H1 (cell line): ENCODE measurements at regions not wholly inside any gene's neighbourhood (a gene's known extent, or its start where the extent isn't known, plus 50 kb on each side); places are given as distances from the start of the nearest gene placed in this dataset.

Experiments
- CTCF ChIA-PET: fragments of 300-600 bp; sonication (Branson Sonifier 250); formaldehyde crosslinking; loops from one replicate; lab custom pipeline; 2021; ENCODE audit not compliant: partially characterized antibody; lab: Charles Lee
- POLR2A ChIA-PET: fragments of 300-600 bp; sonication (Branson Sonifier 250); formaldehyde crosslinking; loops from one replicate; lab custom pipeline; 2021; ENCODE audit warnings: inconsistent platforms; ENCODE audit not compliant: partially characterized antibody; lab: Charles Lee
- DNase-seq, 2 experiments: peaks; one replicate each; pipeline versions ENCODE4 v3.0.0 to v3.0.0-alpha.2; 2010 to 2022; ENCODE audit warnings: low spot score in 2 of 2, low read depth in 1 of 2, mixed read lengths in 1 of 2
- FAIRE-seq: peaks from 2 replicates; lab custom pipeline; 2011; peaks lifted over from hg19 to GRCh38; lab: Jason Lieb, UNC
- H2AFZ ChIP-seq: 2 replicates; pipeline ENCODE4 v1.8.1; 2012; ENCODE audit warnings: low read length, inconsistent platforms
- H2AK5ac ChIP-seq: 2 replicates; pipeline ENCODE4 v1.6.1; 2013; ENCODE audit warnings: low read depth, low read length
- H2BK120ac ChIP-seq: replicated peaks from 2 replicates; pipeline ENCODE3; 2013; ENCODE audit warnings: low read depth, low read length, inconsistent platforms
- H2BK12ac ChIP-seq: 2 replicates; pipeline ENCODE4 v1.6.1; 2013; ENCODE audit warnings: low read depth, low read length
- H2BK15ac ChIP-seq: 2 replicates; pipeline ENCODE4 v1.6.1; 2013; ENCODE audit warnings: low read length
- H2BK20ac ChIP-seq: 2 replicates; pipeline ENCODE4 v1.6.1; 2013; ENCODE audit warnings: low read length
- H2BK5ac ChIP-seq: 2 replicates; pipeline ENCODE4 v1.6.1; 2013; ENCODE audit warnings: low read depth, low read length
- H3K14ac ChIP-seq: 2 replicates; pipeline ENCODE4 v1.6.1; 2013; ENCODE audit warnings: inconsistent platforms; ENCODE audit not compliant: insufficient read length
- H3K18ac ChIP-seq: 2 replicates; pipeline ENCODE4 v1.6.1; 2013; ENCODE audit warnings: low read length; ENCODE audit errors: extremely low read depth
- H3K23ac ChIP-seq: 2 replicates; pipeline ENCODE4 v1.6.1; 2013; ENCODE audit warnings: inconsistent platforms; ENCODE audit not compliant: insufficient read length
- H3K23me2 ChIP-seq: 2 replicates; pipeline ENCODE4 v1.6.1; 2013; ENCODE audit warnings: low read depth, low read length
- H3K27ac ChIP-seq: 2 replicates; pipeline ENCODE4 v1.6.1; 2011; ENCODE audit warnings: low read depth, low read length, inconsistent platforms
- H3K27me3 ChIP-seq, 4 experiments: replicated peaks in 1 of 4; 1 replicate in 1 of 4; 2 replicates in 3 of 4; pipeline versions ENCODE4 v1.6.1 to v1.8.1; 2011 to 2013; ENCODE audit warnings: low read length in 3 of 4, mild to moderate bottlenecking in 3 of 4, inconsistent platforms in 2 of 4, mixed read lengths in 2 of 4, moderate library complexity in 1 of 4; ENCODE audit not compliant: control insufficient read depth in 3 of 4, insufficient read depth in 3 of 4; ENCODE audit errors: extremely low read depth in 1 of 4
- H3K36me3 ChIP-seq, 4 experiments: 2 replicates each; pipeline versions ENCODE4 v1.6.1 to v1.8.1; 2011 to 2013; ENCODE audit warnings: mild to moderate bottlenecking in 4 of 4, low read length in 3 of 4, moderate library complexity in 2 of 4, control low read depth in 1 of 4, inconsistent platforms in 1 of 4; ENCODE audit not compliant: insufficient read depth in 4 of 4, control insufficient read depth in 2 of 4
- H3K4ac ChIP-seq: replicated peaks from 2 replicates; pipeline ENCODE3; 2013; ENCODE audit warnings: low read length, low read depth, mixed read lengths, inconsistent platforms; ENCODE audit not compliant: insufficient read length
- H3K4me1 ChIP-seq, 4 experiments: replicated peaks in 1 of 4; 1 replicate in 1 of 4; 2 replicates in 3 of 4; pipeline versions ENCODE4 v1.6.1 to v1.8.1; 2011 to 2013; ENCODE audit warnings: low read length in 3 of 4, inconsistent platforms in 2 of 4, mixed read lengths in 1 of 4; ENCODE audit not compliant: insufficient read depth in 4 of 4, control insufficient read depth in 3 of 4
- H3K4me2 ChIP-seq, 2 experiments: 2 replicates each; pipeline versions ENCODE4 v1.6.1 to v1.8.1; 2011 to 2013; ENCODE audit warnings: low read depth in 2 of 2, low read length in 2 of 2, control low read depth in 1 of 2, inconsistent platforms in 1 of 2, mild to moderate bottlenecking in 1 of 2; ENCODE audit not compliant: insufficient read depth in 1 of 2
- H3K4me3 ChIP-seq, 4 experiments: fragments of 200-600, 300-600 bp in 1 of 4; sonication (generic), shearing (Covaris generic), sonication (Bioruptor Twin) in 1 of 4; 2 replicates each; pipeline versions ENCODE4 v1.5.1 to v1.8.1; 2011 to 2016; ENCODE audit warnings: low read length in 4 of 4, low read depth in 3 of 4, control low read depth in 2 of 4, inconsistent platforms in 2 of 4, mild to moderate bottlenecking in 2 of 4, mixed read lengths in 1 of 4, moderate library complexity in 1 of 4; ENCODE audit not compliant: insufficient read depth in 2 of 4; ENCODE audit errors: extremely low read depth in 1 of 4
- H3K56ac ChIP-seq: replicated peaks from 2 replicates; pipeline ENCODE3; 2013; ENCODE audit warnings: low read depth, mild to moderate bottlenecking, mixed read lengths, low read length, inconsistent platforms; ENCODE audit not compliant: insufficient read length
- H3K79me1 ChIP-seq: 2 replicates; pipeline ENCODE4 v1.6.1; 2013; ENCODE audit warnings: low read depth, low read length, control low read depth
- H3K79me2 ChIP-seq, 2 experiments: 2 replicates each; pipeline versions ENCODE4 v1.6.1 to v1.8.1; 2012 to 2013; ENCODE audit warnings: low read length in 2 of 2, mild to moderate bottlenecking in 2 of 2, inconsistent platforms in 1 of 2; ENCODE audit not compliant: insufficient read depth in 2 of 2, control insufficient read depth in 1 of 2
- H3K9ac ChIP-seq, 4 experiments: replicated peaks in 1 of 4; 1 replicate in 1 of 4; 2 replicates in 3 of 4; pipeline versions ENCODE4 v1.6.1 to v1.8.1; 2011 to 2013; ENCODE audit warnings: low read depth in 3 of 4, low read length in 3 of 4, control low read depth in 2 of 4, mild to moderate bottlenecking in 2 of 4, moderate library complexity in 2 of 4, inconsistent platforms in 1 of 4; ENCODE audit errors: extremely low read depth in 1 of 4
- H3K9me3 ChIP-seq, 2 experiments: 2 replicates each; pipeline versions ENCODE4 v1.6.1 to v1.8.1; 2012 to 2013; ENCODE audit warnings: mild to moderate bottlenecking in 2 of 2, moderate library complexity in 2 of 2, control low read depth in 1 of 2, inconsistent platforms in 1 of 2, low read depth in 1 of 2, low read length in 1 of 2, mixed read lengths in 1 of 2; ENCODE audit not compliant: insufficient read depth in 2 of 2
- H4K20me1 ChIP-seq, 2 experiments: replicated peaks in 1 of 2; 2 replicates each; pipeline versions ENCODE3 to v1.8.1; 2011 to 2013; ENCODE audit warnings: inconsistent platforms in 2 of 2, low read length in 2 of 2, mild to moderate bottlenecking in 1 of 2; ENCODE audit not compliant: insufficient read depth in 2 of 2, control insufficient read depth in 1 of 2
- H4K5ac ChIP-seq: 2 replicates; pipeline ENCODE4 v1.6.1; 2013; ENCODE audit warnings: low read length, low read depth, mixed read lengths, inconsistent platforms; ENCODE audit not compliant: insufficient read length
- H4K8ac ChIP-seq: 2 replicates; pipeline ENCODE4 v1.8.0; 2013; ENCODE audit warnings: mild to moderate bottlenecking, moderate library complexity, low read length, inconsistent platforms; ENCODE audit not compliant: insufficient read depth; ENCODE audit errors: extremely low read depth
- H4K91ac ChIP-seq: replicated peaks from 2 replicates; pipeline ENCODE3; 2013; ENCODE audit warnings: low read length, mixed read lengths, inconsistent platforms; ENCODE audit not compliant: insufficient read length
- ATF2 ChIP-seq: IDR thresholded peaks from 2 replicates; pipeline ENCODE4 v1.6.1; 2012; ENCODE audit warnings: low read length, inconsistent platforms
- EGR1 ChIP-seq: IDR thresholded peaks from 2 replicates; pipeline ENCODE4 v1.6.1; 2011; ENCODE audit warnings: low read depth, low read length, borderline replicate concordance
- EP300 ChIP-seq, 2 experiments: IDR thresholded peaks; 1 replicate in 1 of 2; 2 replicates in 1 of 2; pipeline ENCODE4 v1.6.1; 2011 to 2012; ENCODE audit warnings: low read depth in 2 of 2, low read length in 2 of 2, mild to moderate bottlenecking in 2 of 2, borderline replicate concordance in 1 of 2, inconsistent platforms in 1 of 2, moderate library complexity in 1 of 2
- KDM1A ChIP-seq: fragments of 200-600, 300-600 bp; sonication (generic); IDR thresholded peaks from 2 replicates; pipeline ENCODE4 v1.7.1; 2016; ENCODE audit warnings: mild to moderate bottlenecking, low read length, borderline replicate concordance
- KDM4A ChIP-seq: IDR thresholded peaks from one replicate; pipeline ENCODE4 v1.7.1; 2012; ENCODE audit warnings: low read depth, mild to moderate bottlenecking, moderate library complexity, low read length, inconsistent platforms; ENCODE audit not compliant: severe bottlenecking
- SRF ChIP-seq: IDR thresholded peaks from 2 replicates; pipeline ENCODE4 v1.6.1; 2011; ENCODE audit warnings: mild to moderate bottlenecking, low read depth, low read length, moderate library complexity
- YY1 ChIP-seq: IDR thresholded peaks from 2 replicates; pipeline ENCODE4 v1.6.1; 2011; ENCODE audit warnings: low read depth, mild to moderate bottlenecking, low read length
- WGBS, 2 experiments: shearing (Covaris generic) in 1 of 2; methylation state at CpG; one replicate each; pipeline versions ENCODE4 v1.1.6 to v1.1.7; 2013 to 2015; ENCODE audit warnings: low lambda C conversion rate in 2 of 2, mixed read lengths in 2 of 2, inconsistent platforms in 1 of 2, low coverage in 1 of 2, missing lambda C conversion rate in 1 of 2; ENCODE audit not compliant: insufficient replicate concordance in 2 of 2, insufficient coverage in 1 of 2, insufficient read length in 1 of 2; ENCODE audit errors: extremely low coverage in 1 of 2, missing lambda C conversion rate in 1 of 2; 5-methylcytosine and 5-hydroxymethylcytosine counted together

- Histone ChIP-seq H2AK5ac (no peak overlapping the region), H3K23ac (no peak overlapping the region), H3K9ac (no peak overlapping the region), H3K4me1 (no peaks in the 10 kb centered on the region), H3K79me1 (no peaks in the 10 kb centered on the region), H3K56ac (no peak overlapping the region), H3K23me2 (no peaks in the 10 kb centered on the region), H3K27ac (no peak overlapping the region), H3K4ac (no peak overlapping the region), H2BK15ac (no peak overlapping the region), H4K8ac (no peak overlapping the region), H4K91ac (no peak overlapping the region), H2BK12ac (no peak overlapping the region), H2BK20ac (no peak overlapping the region), H4K20me1 (no peaks in the 10 kb centered on the region), H2BK5ac (no peak overlapping the region), H3K9me3 (no peaks in the 10 kb centered on the region), H3K27me3 (no peaks in the 10 kb centered on the region), H3K14ac (no peak overlapping the region), H3K79me2 (no peaks in the 10 kb centered on the region), H4K5ac (no peak overlapping the region), H3K36me3 (no peaks in the 10 kb centered on the region), H2BK120ac (no peak overlapping the region), H3K4me2 (no peak overlapping the region), H2AFZ (0 out of 2 replicates have a peak overlapping the region, but pooled peaks have one; percentile 44), H3K4me3 (no peak overlapping the region), H3K18ac (no peak overlapping the region)
- no peak for TF ChIP-seq YY1
- TF ChIP-seq EP300 (IDR thresholded peaks at IDR 0.05; ENCODE audit: borderline replicate concordance in 1 of 2, low read depth in 2 of 2, low read length in 2 of 2), result no peak
- no peak for TF ChIP-seq KDM1A
- TF ChIP-seq EGR1, result no peak
- no peak for TF ChIP-seq ATF2
- TF ChIP-seq SRF, result no peak
- TF ChIP-seq KDM4A, result no peak
- no peak for FAIRE-seq
- ChIA-PET CTCF (interaction anchor here (1.6 kb wide), 1 partner anchor 110 kb away, joined by 3 read pairs; no protein-coding TSS in a partner anchor), POLR2A (no interaction called here)
- 91% methylated on average over 8 of the region's 8 CpGs; no CpG with 5 or more reads in 1 of the 2 experiments for WGBS, 2 experiments
- DNase-seq, result no peak
Measured at GRCh38 chr4:181418496-181418895, 824.7 kb upstream of the TENM3 start.
